ENCODE measurements at regions not wholly inside any gene's neighbourhood (a gene's known extent, or its start where the extent isn't known, plus 50 kb on each side); places are given as distances from the start of the nearest gene placed in this dataset.

DNA sequence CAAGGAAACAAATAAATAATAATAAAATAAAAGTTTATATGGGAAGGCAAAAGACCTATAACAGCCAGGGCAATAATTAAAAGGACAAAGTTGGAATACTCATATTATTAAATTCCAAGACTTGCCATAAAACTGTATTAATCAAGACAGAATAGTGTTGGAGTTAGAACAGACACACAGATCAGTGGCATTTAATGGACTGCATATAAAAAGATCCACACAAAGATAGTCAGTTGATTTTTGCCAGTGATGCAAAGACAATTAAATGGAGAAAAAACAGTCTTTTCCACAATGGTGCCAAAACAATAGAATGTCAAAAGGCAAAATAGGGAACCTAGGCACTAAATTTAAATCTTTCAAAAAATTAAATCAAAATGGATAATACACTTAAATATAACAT, 587.1 kb upstream of the GRIA3 start:
- Histone ChIP-seq H4K20me1 (ENCODE audit: insufficient read depth, poor library complexity, severe bottlenecking) (no peaks in the 10 kb centered on the region), H3K9me3 (ENCODE audit: low read depth) (no peaks in the 10 kb centered on the region), H3K4me3 (no peak overlapping the region), H3K27ac (no peak overlapping the region), H3K27me3 (no peaks in the 10 kb centered on the region), H3K79me2 (no peaks in the 10 kb centered on the region), H3K4me1 (ENCODE audit: insufficient read depth) (no peaks in the 10 kb centered on the region), H2AFZ (no peak overlapping the region), H3K4me2 (no peak overlapping the region), H3K9me2 (replicated peaks; ENCODE audit: insufficient read depth) (no peaks in the 10 kb centered on the region), H3K36me3 (replicated peaks; ENCODE audit: insufficient read depth, low read depth) (no peaks in the 10 kb centered on the region)
- no peak for DNase-seq (ENCODE audit: low spot score)
- TF ChIP-seq EZH2phosphoT487 (IDR thresholded peaks at IDR 0.05; ENCODE audit: low read depth, severe bottlenecking, unreplicated experiment) (no peak), EZH2 (IDR thresholded peaks at IDR 0.05; ENCODE audit: borderline replicate concordance) (no peak)
- TF ChIP-seq, protein P1, sequence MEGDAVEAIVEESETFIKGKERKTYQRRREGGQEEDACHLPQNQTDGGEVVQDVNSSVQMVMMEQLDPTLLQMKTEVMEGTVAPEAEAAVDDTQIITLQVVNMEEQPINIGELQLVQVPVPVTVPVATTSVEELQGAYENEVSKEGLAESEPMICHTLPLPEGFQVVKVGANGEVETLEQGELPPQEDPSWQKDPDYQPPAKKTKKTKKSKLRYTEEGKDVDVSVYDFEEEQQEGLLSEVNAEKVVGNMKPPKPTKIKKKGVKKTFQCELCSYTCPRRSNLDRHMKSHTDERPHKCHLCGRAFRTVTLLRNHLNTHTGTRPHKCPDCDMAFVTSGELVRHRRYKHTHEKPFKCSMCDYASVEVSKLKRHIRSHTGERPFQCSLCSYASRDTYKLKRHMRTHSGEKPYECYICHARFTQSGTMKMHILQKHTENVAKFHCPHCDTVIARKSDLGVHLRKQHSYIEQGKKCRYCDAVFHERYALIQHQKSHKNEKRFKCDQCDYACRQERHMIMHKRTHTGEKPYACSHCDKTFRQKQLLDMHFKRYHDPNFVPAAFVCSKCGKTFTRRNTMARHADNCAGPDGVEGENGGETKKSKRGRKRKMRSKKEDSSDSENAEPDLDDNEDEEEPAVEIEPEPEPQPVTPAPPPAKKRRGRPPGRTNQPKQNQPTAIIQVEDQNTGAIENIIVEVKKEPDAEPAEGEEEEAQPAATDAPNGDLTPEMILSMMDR (IDR thresholded peaks at IDR 0.05; ENCODE audit: poor library complexity): no peak

DNA sequence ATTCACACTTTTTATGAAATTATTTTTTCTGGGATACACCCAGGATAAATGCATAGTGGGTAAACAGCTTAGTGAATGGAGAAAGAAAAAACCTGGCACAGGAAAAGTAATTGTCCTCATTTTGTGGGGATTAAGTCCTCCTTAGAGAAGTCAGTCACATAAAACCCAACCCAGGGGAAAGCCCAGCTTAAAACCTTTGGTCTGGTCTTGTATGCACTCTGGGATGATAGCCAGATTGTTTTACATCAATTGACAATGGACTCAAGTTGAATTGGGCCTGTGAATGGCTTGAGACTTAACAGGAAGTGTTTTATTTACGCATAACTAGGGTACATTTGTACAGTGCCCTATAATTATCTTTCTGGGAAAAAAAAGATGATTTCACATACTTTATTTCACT, 561.3 kb upstream of the GRIA3 start:
- H2AFZ ChIP-seq: no peak overlapping the region
- no peak overlapping the region for H3K27ac ChIP-seq
- H3K9me2 ChIP-seq (replicated peaks; ENCODE audit: insufficient read depth): no peaks in the 10 kb centered on the region
- no peak overlapping the region for H3K4me3 ChIP-seq
- H3K36me3 ChIP-seq (replicated peaks; ENCODE audit: insufficient read depth, low read depth): no peaks in the 10 kb centered on the region
- TF ChIP-seq EZH2 (IDR thresholded peaks at IDR 0.05; ENCODE audit: borderline replicate concordance) (no peak), EZH2phosphoT487 (IDR thresholded peaks at IDR 0.05; ENCODE audit: low read depth, severe bottlenecking, unreplicated experiment) (no peak)
- TF ChIP-seq, protein P1 (IDR thresholded peaks at IDR 0.05; ENCODE audit: poor library complexity): no peak
- WGBS (ENCODE audit: low lambda C conversion rate, missing lambda C conversion rate): 87% methylated on average over 1 of the region's 1 CpG
- no peaks in the 10 kb centered on the region for H3K27me3 ChIP-seq
- H3K4me2 ChIP-seq: no peak overlapping the region
- no peaks in the 10 kb centered on the region for H3K4me1 ChIP-seq (ENCODE audit: insufficient read depth)
- no peak for DNase-seq (ENCODE audit: low spot score)
- no peaks in the 10 kb centered on the region for H4K20me1 ChIP-seq (ENCODE audit: insufficient read depth, poor library complexity, severe bottlenecking)
- no peaks in the 10 kb centered on the region for H3K9me3 ChIP-seq (ENCODE audit: low read depth)
- H3K79me2 ChIP-seq: no peaks in the 10 kb centered on the region

DNA sequence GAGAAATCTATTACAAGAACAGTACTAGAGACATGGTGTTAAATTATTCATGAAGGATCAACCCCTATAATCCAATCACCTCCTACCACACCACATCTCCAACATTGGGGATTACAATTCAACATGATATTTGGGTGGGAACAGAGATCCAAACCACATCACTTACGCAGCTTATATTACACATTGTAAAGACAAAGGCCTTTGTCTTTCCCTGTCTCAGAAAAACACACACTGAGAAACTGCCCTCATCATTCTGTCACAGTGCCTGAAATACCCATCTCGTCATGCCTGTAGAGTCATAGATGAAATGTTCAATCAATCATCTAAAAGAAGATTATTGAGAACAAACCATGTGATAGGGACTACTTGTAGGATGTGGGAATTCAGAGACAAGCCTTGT, 558.8 kb upstream of the GRIA3 start:
- Histone ChIP-seq H3K9me2 (replicated peaks; ENCODE audit: insufficient read depth) (no peaks in the 10 kb centered on the region), H3K79me2 (no peaks in the 10 kb centered on the region), H3K36me3 (replicated peaks; ENCODE audit: insufficient read depth, low read depth) (no peaks in the 10 kb centered on the region), H3K4me1 (ENCODE audit: insufficient read depth) (no peaks in the 10 kb centered on the region), H3K9me3 (ENCODE audit: low read depth) (no peaks in the 10 kb centered on the region), H3K4me3 (no peak overlapping the region), H3K27me3 (no peaks in the 10 kb centered on the region), H3K4me2 (no peak overlapping the region), H2AFZ (no peak overlapping the region), H4K20me1 (ENCODE audit: insufficient read depth, poor library complexity, severe bottlenecking) (no peaks in the 10 kb centered on the region), H3K27ac (no peak overlapping the region)
- DNase-seq (ENCODE audit: low spot score): no peak
- 65% methylated on average over 2 of the region's 2 CpGs for WGBS (ENCODE audit: low lambda C conversion rate, missing lambda C conversion rate)
- no peak for TF ChIP-seq EZH2phosphoT487 (IDR thresholded peaks at IDR 0.05; ENCODE audit: low read depth, severe bottlenecking, unreplicated experiment)
- TF ChIP-seq, protein P1 (IDR thresholded peaks at IDR 0.05; ENCODE audit: poor library complexity): no peak
- no peak for TF ChIP-seq EZH2 (IDR thresholded peaks at IDR 0.05; ENCODE audit: borderline replicate concordance)

DNA sequence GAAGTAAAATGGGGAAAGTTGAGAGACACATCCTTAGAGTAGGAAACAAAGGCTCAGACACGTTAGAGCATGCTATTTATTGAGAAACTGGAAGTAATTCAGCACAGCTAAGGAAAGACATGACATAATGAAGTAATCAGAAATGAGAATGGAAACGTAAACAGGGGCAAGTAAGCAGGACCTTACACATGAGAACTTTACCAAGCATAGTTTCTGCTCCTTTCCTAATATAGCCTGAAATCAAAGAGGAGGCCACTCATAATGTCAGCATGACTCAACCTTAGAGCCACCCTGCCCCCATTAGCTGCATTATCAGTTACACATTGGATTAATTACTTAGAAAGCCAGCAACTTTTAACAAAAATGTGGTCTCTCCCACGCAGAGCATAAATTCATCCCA, 558.3 kb upstream of the GRIA3 start:
- WGBS (ENCODE audit: low lambda C conversion rate, missing lambda C conversion rate): 49% methylated on average over 3 of the region's 3 CpGs
- Histone ChIP-seq H2AFZ (no peak overlapping the region), H3K36me3 (replicated peaks; ENCODE audit: insufficient read depth, low read depth) (no peaks in the 10 kb centered on the region), H3K4me1 (ENCODE audit: insufficient read depth) (no peaks in the 10 kb centered on the region), H3K27ac (no peak overlapping the region), H4K20me1 (ENCODE audit: insufficient read depth, poor library complexity, severe bottlenecking) (no peaks in the 10 kb centered on the region), H3K9me3 (ENCODE audit: low read depth) (no peaks in the 10 kb centered on the region), H3K9me2 (replicated peaks; ENCODE audit: insufficient read depth) (no peaks in the 10 kb centered on the region), H3K79me2 (no peaks in the 10 kb centered on the region), H3K4me3 (no peak overlapping the region), H3K4me2 (no peak overlapping the region), H3K27me3 (no peaks in the 10 kb centered on the region)
- TF ChIP-seq, protein P1 (IDR thresholded peaks at IDR 0.05; ENCODE audit: poor library complexity): no peak
- TF ChIP-seq EZH2 (IDR thresholded peaks at IDR 0.05; ENCODE audit: borderline replicate concordance) (no peak), EZH2phosphoT487 (IDR thresholded peaks at IDR 0.05; ENCODE audit: low read depth, severe bottlenecking, unreplicated experiment) (no peak)
- DNase-seq (ENCODE audit: low spot score): no peak

Data from hepatocyte (in vitro differentiated cells).